CD4-positive, alpha-beta memory T cell (primary cell): ENCODE measurements at regions not wholly inside any gene's neighbourhood (a gene's known extent, or its start where the extent isn't known, plus 50 kb on each side); places are given as distances from the start of the nearest gene placed in this dataset.

ENCODE experiments used
- CTCF ChIA-PET: fragments of 350-600 bp; sonication (Branson Sonifier 250); formaldehyde crosslinking; loops from one replicate; lab custom pipeline; 2021; ENCODE audit warnings: inconsistent platforms; ENCODE audit not compliant: partially characterized antibody; lab: Charles Lee
- POLR2A ChIA-PET: fragments of 350-600 bp; sonication (Branson Sonifier 250); formaldehyde crosslinking; loops from one replicate; lab custom pipeline; 2021; ENCODE audit not compliant: partially characterized antibody; lab: Charles Lee
- DNase-seq, 5 donors: peaks; one replicate each; pipeline versions ENCODE4 v3.0.0 to v3.0.0-alpha.2; 2020 to 2022; ENCODE audit warnings: mixed read lengths in 1 of 5
- H3K27ac ChIP-seq: one replicate; pipeline ENCODE4 v1.7.0; 2013; ENCODE audit warnings: low read depth, low read length
- H3K27me3 ChIP-seq: 2 replicates; pipeline ENCODE4 v1.7.0; 2013; ENCODE audit warnings: mild to moderate bottlenecking, low read length, moderate library complexity; ENCODE audit not compliant: insufficient read depth
- H3K36me3 ChIP-seq: 2 replicates; pipeline ENCODE4 v1.7.0; 2013; ENCODE audit warnings: mild to moderate bottlenecking, low read length, moderate library complexity; ENCODE audit not compliant: insufficient read depth
- H3K4me1 ChIP-seq: 2 replicates; pipeline ENCODE4 v1.7.0; 2013; ENCODE audit warnings: mild to moderate bottlenecking, low read length, moderate library complexity; ENCODE audit not compliant: insufficient read depth
- H3K4me3 ChIP-seq, 2 donors: one replicate each; pipeline ENCODE4 v1.7.0; 2013; ENCODE audit warnings: low read length in 2 of 2, mild to moderate bottlenecking in 1 of 2
- H3K9me3 ChIP-seq, 2 donors: one replicate each; pipeline ENCODE4 v1.7.0; 2013; ENCODE audit warnings: low read length in 2 of 2, control low read depth in 1 of 2; ENCODE audit not compliant: control insufficient read depth in 1 of 2
- H3K27ac Mint-ChIP-seq, 7 donors: one replicate each; pipeline ENCODE4 v1.8.0; 2020 to 2021; ENCODE audit warnings: mixed read lengths in 7 of 7, mild to moderate bottlenecking in 6 of 7, inconsistent platforms in 3 of 7, moderate library complexity in 3 of 7
- H3K27me3 Mint-ChIP-seq, 2 donors: one replicate each; pipeline ENCODE4 v1.8.0; 2020 to 2021; ENCODE audit warnings: mixed read lengths in 2 of 2
- H3K36me3 Mint-ChIP-seq, 2 donors: one replicate each; pipeline ENCODE4 v1.8.0; 2020 to 2021; ENCODE audit warnings: mixed read lengths in 2 of 2, inconsistent platforms in 1 of 2, mild to moderate bottlenecking in 1 of 2
- H3K4me1 Mint-ChIP-seq, 4 donors: one replicate each; pipeline ENCODE4 v1.8.0; 2020 to 2021; ENCODE audit warnings: mixed read lengths in 4 of 4, mild to moderate bottlenecking in 1 of 4
- H3K4me3 Mint-ChIP-seq, 8 donors: one replicate each; pipeline ENCODE4 v1.8.0; 2020 to 2021; ENCODE audit warnings: mixed read lengths in 8 of 8, mild to moderate bottlenecking in 7 of 8, moderate library complexity in 6 of 8, inconsistent platforms in 3 of 8
- H3K9me3 Mint-ChIP-seq, 8 donors: one replicate each; pipeline ENCODE4 v1.8.0; 2020 to 2021; ENCODE audit warnings: mixed read lengths in 8 of 8, mild to moderate bottlenecking in 5 of 8, inconsistent platforms in 3 of 8, moderate library complexity in 1 of 8
- intact Hi-C: fragments of 100-400 bp; cut with micrococcal nuclease; formaldehyde crosslinking; loops from one replicate; pipeline ENCODE4 v1.15.1; 2023

GRCh38 chr4:98803251-98803650, 125.7 kb downstream of the EIF4E start:
- intact Hi-C loops, result no loop called here
- no peaks in the 10 kb centered on the region for H3K36me3 ChIP-seq
- Mint-ChIP-seq H3K4me1 (no peaks in the 10 kb centered on the region), H3K4me3 (no peak overlapping the region), H3K9me3 (peaks cover 0 to 2% (median 0%) of the 10 kb centered on the region in 8 donors), H3K27me3 (no peaks in the 10 kb centered on the region), H3K27ac (no peak overlapping the region), H3K36me3 (no peaks in the 10 kb centered on the region)
- POLR2A ChIA-PET, result no interaction called here
- no peaks in the 10 kb centered on the region for H3K4me1 ChIP-seq
- CTCF ChIA-PET, result interaction anchor here (1.1 to 1.2 kb wide), 2 partner anchors 23 to 336 kb away, joined by 3 read pairs; no protein-coding TSS in a partner anchor
- no peaks in the 10 kb centered on the region for H3K27me3 ChIP-seq
- H3K27ac ChIP-seq, result no peak overlapping the region
- no peak overlapping the region for H3K4me3 ChIP-seq
- DNase-seq, result no peak
- no peaks in the 10 kb centered on the region for H3K9me3 ChIP-seq

- Histone ChIP-seq H3K4me3 (no peak overlapping the region), H3K27ac (no peak overlapping the region), H3K4me1 (no peaks in the 10 kb centered on the region), H3K36me3 (no peaks in the 10 kb centered on the region), H3K9me3 (no peaks in the 10 kb centered on the region), H3K27me3 (no peaks in the 10 kb centered on the region)
- ChIA-PET CTCF (interaction anchor here (1.1 to 1.2 kb wide), 2 partner anchors 23 to 335 kb away, joined by 3 read pairs; no protein-coding TSS in a partner anchor), POLR2A (no interaction called here)
- H3K27ac Mint-ChIP-seq, result no peak overlapping the region
- H3K4me3 Mint-ChIP-seq, result no peak overlapping the region
- peaks cover 0 to 2% (median 0%) of the 10 kb centered on the region in 8 donors for H3K9me3 Mint-ChIP-seq
- H3K36me3 Mint-ChIP-seq, result no peaks in the 10 kb centered on the region
- intact Hi-C loops, result no loop called here
- no peaks in the 10 kb centered on the region for H3K27me3 Mint-ChIP-seq
- H3K4me1 Mint-ChIP-seq, result no peaks in the 10 kb centered on the region
- DNase-seq, result no peak
Measured at GRCh38 chr4:98802770-98803198, 126.1 kb downstream of the EIF4E start.

- intact Hi-C loops, result no loop called here
- no peaks in the 10 kb centered on the region for H3K36me3 Mint-ChIP-seq
- H3K9me3 ChIP-seq, result no peaks in the 10 kb centered on the region
- no peak overlapping the region for H3K4me3 ChIP-seq
- no peak overlapping the region for H3K4me3 Mint-ChIP-seq
- ChIA-PET CTCF (no interaction called here), POLR2A (no interaction called here)
- no peak for DNase-seq
- H3K27ac ChIP-seq, result no peak overlapping the region
- H3K27me3 ChIP-seq, result no peaks in the 10 kb centered on the region
- no peaks in the 10 kb centered on the region for H3K4me1 ChIP-seq
- peaks cover 0 to 2% (median 0%) of the 10 kb centered on the region in 8 donors for H3K9me3 Mint-ChIP-seq
- no peaks in the 10 kb centered on the region for H3K27me3 Mint-ChIP-seq
- H3K4me1 Mint-ChIP-seq, result no peaks in the 10 kb centered on the region
- no peak overlapping the region for H3K27ac Mint-ChIP-seq
- H3K36me3 ChIP-seq, result no peaks in the 10 kb centered on the region
Measured at GRCh38 chr4:98801259-98801725, 127.6 kb downstream of the EIF4E start.

- Mint-ChIP-seq H3K9me3 (no peaks in the 10 kb centered on the region), H3K27me3 (no peaks in the 10 kb centered on the region), H3K27ac (no peak overlapping the region), H3K4me3 (no peak overlapping the region), H3K36me3 (no peaks in the 10 kb centered on the region), H3K4me1 (no peaks in the 10 kb centered on the region)
- Histone ChIP-seq H3K4me1 (no peaks in the 10 kb centered on the region), H3K9me3 (no peaks in the 10 kb centered on the region), H3K4me3 (no peak overlapping the region), H3K27ac (no peak overlapping the region), H3K36me3 (no peaks in the 10 kb centered on the region), H3K27me3 (no peaks in the 10 kb centered on the region)
- no peak for DNase-seq
- intact Hi-C loops, result no loop called here
- ChIA-PET CTCF (no interaction called here), POLR2A (no interaction called here)
Measured at GRCh38 chr4:98796991-98797390, 131.9 kb downstream of the EIF4E start.

DNA sequence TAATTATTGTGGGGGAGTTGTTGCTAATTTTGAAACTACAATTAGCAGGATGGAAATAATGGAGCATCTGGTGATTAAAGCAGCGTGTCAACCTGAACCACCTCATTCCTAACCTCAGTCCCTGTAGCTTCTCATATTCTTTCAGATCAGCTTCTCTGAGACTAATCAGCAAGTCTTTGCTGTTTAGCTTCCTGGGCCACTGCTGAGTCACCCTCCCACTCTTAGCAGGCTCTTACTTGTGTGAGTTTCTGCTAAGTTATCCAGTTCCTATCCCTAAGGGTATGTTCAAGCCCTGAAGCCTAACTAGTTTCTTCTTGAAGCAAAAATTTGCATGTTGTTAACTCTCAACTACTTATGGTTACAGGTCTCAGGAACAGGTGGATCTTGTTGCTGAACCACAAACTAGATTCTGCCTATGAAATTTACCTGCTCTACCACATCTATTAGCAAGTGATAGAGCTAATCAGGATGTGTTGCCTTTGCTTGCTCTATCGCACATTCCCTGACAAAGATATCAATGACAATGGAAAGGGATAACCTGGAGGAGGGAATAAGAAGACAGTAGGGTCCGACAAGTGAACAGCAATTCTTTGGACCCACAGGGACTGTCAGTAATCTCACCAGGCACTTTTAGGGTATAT, 134.2 kb downstream of the EIF4E start:
- no peak overlapping the region for H3K4me3 Mint-ChIP-seq
- no peaks in the 10 kb centered on the region for H3K4me1 ChIP-seq
- no peak overlapping the region for H3K4me3 ChIP-seq
- no peak overlapping the region for H3K27ac ChIP-seq
- ChIA-PET POLR2A (no interaction called here), CTCF (no interaction called here)
- no peaks in the 10 kb centered on the region for H3K27me3 ChIP-seq
- H3K27ac Mint-ChIP-seq, result no peak overlapping the region
- peaks cover 0 to 2% (median 0%) of the 10 kb centered on the region in 8 donors for H3K9me3 Mint-ChIP-seq
- intact Hi-C loops, result no loop called here
- no peak for DNase-seq
- no peaks in the 10 kb centered on the region for H3K27me3 Mint-ChIP-seq
- H3K36me3 ChIP-seq, result no peaks in the 10 kb centered on the region
- no peaks in the 10 kb centered on the region for H3K4me1 Mint-ChIP-seq
- H3K36me3 Mint-ChIP-seq, result no peaks in the 10 kb centered on the region
- H3K9me3 ChIP-seq, result no peaks in the 10 kb centered on the region

DNA sequence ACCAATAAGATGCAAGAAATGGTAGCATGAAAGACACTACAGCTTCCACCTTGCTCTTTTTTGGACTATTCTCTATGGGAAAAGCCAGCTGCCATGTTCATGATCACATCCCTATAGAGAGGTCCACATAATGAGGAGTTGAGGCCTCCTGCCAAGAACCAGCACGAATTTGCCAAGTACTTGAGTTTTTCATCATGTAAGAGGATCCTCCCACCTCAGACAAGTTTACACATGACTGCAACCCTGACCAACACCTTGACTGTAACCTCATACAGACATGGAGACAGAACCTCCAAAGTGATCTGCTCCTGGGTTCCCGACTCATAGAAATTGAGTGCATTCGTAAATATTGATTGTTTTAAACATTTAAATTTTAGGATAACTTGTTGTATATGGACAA, 135.2 kb upstream of the TSPAN5 start:
- H3K36me3 Mint-ChIP-seq, result no peaks in the 10 kb centered on the region
- H3K4me3 Mint-ChIP-seq, result no peak overlapping the region
- Histone ChIP-seq H3K4me1 (no peaks in the 10 kb centered on the region), H3K36me3 (no peaks in the 10 kb centered on the region), H3K27ac (no peak overlapping the region), H3K9me3 (no peaks in the 10 kb centered on the region), H3K4me3 (no peak overlapping the region), H3K27me3 (no peaks in the 10 kb centered on the region)
- H3K9me3 Mint-ChIP-seq, result peaks cover 0 to 2% (median 0%) of the 10 kb centered on the region in 8 donors
- no peak for DNase-seq
- no peaks in the 10 kb centered on the region for H3K4me1 Mint-ChIP-seq
- intact Hi-C loops, result no loop called here
- H3K27me3 Mint-ChIP-seq, result no peaks in the 10 kb centered on the region
- ChIA-PET POLR2A (no interaction called here), CTCF (no interaction called here)
- H3K27ac Mint-ChIP-seq, result no peak overlapping the region

- Mint-ChIP-seq H3K9me3 (peaks cover 0 to 4% (median 0%) of the 10 kb centered on the region in 8 donors), H3K36me3 (no peaks in the 10 kb centered on the region)
- CTCF ChIA-PET, result no interaction called here
Measured at GRCh38 chr4:98786866-98787265, 128.5 kb upstream of the TSPAN5 start.

More at GRCh38 chr4:98786866-98787265, 128.5 kb upstream of the TSPAN5 start:
- H3K27me3 ChIP-seq, result no peaks in the 10 kb centered on the region
- no peaks in the 10 kb centered on the region for H3K9me3 ChIP-seq
- no peak overlapping the region for H3K27ac ChIP-seq
- POLR2A ChIA-PET, result no interaction called here
- no peaks in the 10 kb centered on the region for H3K27me3 Mint-ChIP-seq
- no peak overlapping the region for H3K4me3 Mint-ChIP-seq
- intact Hi-C loops, result no loop called here
- no peak overlapping the region for H3K4me3 ChIP-seq
- H3K4me1 ChIP-seq, result no peaks in the 10 kb centered on the region
- no peak for DNase-seq
- no peak overlapping the region for H3K27ac Mint-ChIP-seq
- no peaks in the 10 kb centered on the region for H3K36me3 ChIP-seq
- no peaks in the 10 kb centered on the region for H3K4me1 Mint-ChIP-seq
